LNCAP (cell line): ENCODE measurements at regions not wholly inside any gene's neighbourhood (a gene's known extent, or its start where the extent isn't known, plus 50 kb on each side); places are given as distances from the start of the nearest gene placed in this dataset.

Experiments
- TF ChIP-seq, protein P1 (sequence below): fragments of 450-650 bp; IDR thresholded peaks from 2 replicates; pipeline ENCODE4 v1.5.1; 2017; ENCODE audit warnings: mild to moderate bottlenecking

DNA sequence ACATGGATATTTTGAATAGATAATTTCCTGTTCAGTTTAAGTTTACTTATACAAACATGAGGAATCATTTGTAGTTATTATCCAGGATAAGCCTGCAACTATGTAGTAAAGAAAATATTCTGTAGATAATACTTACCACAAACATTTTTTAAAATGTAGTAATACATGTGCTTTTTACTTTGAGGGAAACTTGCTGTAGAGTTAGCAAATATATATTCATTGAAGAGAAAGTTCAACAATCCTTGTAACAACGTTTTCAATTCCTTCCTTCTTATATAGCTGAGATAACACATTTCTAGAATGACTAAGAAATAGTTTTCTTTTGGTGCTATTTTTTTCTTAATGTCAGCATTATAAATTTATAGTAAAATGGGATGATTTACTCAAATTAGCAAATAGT, 664.6 kb upstream of the ADAMTS5 start:
- TF ChIP-seq, protein P1, sequence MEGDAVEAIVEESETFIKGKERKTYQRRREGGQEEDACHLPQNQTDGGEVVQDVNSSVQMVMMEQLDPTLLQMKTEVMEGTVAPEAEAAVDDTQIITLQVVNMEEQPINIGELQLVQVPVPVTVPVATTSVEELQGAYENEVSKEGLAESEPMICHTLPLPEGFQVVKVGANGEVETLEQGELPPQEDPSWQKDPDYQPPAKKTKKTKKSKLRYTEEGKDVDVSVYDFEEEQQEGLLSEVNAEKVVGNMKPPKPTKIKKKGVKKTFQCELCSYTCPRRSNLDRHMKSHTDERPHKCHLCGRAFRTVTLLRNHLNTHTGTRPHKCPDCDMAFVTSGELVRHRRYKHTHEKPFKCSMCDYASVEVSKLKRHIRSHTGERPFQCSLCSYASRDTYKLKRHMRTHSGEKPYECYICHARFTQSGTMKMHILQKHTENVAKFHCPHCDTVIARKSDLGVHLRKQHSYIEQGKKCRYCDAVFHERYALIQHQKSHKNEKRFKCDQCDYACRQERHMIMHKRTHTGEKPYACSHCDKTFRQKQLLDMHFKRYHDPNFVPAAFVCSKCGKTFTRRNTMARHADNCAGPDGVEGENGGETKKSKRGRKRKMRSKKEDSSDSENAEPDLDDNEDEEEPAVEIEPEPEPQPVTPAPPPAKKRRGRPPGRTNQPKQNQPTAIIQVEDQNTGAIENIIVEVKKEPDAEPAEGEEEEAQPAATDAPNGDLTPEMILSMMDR, result no peak

DNA sequence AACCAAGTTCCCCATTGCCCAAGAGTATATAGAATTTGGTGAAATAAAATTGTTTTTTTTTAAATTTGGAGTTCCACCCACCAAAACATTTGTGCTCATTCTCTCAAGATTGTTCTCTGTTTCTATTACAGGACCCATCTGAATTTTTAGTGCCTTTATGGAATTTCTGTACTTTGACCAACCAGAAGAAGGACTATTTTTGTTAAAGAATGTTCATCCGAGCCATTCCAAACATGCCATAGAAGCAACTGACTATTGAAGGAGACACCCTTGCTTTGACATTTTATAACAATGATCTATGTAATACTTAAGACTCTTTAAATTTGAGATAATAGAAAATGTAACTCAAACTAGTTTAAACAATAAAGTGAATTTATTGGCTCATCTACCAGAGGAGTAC, 655.7 kb upstream of the ADAMTS5 start:
- TF ChIP-seq, protein P1, result no peak

DNA sequence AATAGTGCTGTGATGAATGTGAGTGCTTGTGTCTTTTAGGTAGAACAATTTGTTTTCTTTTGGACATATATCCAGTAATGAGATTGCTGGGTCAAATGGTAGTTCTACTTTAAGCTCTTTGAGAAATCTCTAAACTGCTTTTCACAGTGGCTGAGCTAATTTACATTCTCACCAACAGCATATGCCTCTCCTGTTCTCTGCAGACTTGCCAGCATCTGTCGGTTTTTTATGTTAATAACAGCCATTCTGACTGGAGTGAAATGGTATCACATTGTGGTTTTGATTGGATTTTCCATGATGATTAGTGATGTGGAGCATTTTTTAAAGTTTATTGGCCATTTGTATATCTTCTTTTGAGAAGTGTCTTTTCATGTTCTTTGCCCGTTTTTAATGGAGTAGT, 647.3 kb upstream of the ADAMTS5 start:
- TF ChIP-seq, protein P1, result no peak

DNA sequence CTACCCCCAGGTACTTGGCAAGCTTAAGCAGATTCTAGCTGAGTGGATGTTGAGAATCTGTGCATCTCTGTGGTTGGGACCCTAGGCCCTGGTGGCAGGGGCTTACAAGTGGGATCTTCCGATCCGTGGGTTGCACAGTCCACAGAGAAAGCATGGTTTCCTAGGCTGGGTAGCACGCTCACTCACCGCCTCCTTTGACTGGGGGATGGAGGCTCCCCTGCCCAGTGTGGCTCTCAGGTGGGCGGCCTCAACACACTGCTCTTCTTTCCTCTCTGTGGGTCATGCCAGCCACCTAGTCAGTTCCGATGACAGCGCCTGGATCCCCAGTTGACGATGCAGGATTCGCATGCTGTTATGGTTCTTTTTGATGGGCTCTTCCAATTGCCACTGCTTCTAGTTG, 639.5 kb upstream of the ADAMTS5 start:
- TF ChIP-seq, protein P1, result no peak

DNA sequence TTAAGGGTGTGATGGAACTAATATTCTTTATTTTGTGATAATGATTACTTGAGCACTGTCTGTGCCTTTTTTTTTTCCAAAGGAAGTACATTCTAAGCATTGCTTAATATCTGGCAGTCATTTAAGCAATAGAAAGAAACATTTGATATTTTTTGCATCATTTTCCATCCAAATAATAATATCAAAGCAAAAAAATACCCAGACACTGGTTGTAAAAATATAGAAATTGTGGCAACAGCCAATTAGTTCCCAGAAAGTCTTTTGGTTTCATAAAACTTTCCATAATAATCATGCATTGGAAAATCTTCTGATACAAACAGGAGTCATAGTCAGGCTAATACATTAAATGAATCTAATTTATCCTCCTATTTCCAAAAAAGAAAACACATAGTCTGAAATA, 629.3 kb upstream of the ADAMTS5 start:
- TF ChIP-seq, protein P1, result no peak

DNA sequence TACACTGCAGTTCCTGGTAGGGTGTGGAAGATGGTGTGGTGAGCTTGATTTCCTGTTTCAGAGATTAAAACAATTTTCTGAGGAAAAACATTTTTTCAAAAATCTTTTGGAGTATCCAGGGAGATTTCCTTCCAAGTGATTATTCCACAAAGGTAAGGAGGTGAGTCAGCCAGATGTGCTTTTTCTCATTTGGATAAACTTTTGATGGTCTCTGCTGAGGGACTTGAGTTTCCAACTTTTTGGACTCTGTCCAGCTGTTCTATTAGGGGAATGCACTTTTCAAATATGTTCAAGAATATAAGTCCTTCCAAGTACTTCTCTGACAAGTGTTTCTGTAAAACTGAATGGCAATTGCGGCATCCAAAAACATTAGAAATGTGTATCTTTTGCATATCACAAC, 628.8 kb upstream of the ADAMTS5 start:
- TF ChIP-seq, protein P1, result no peak

DNA sequence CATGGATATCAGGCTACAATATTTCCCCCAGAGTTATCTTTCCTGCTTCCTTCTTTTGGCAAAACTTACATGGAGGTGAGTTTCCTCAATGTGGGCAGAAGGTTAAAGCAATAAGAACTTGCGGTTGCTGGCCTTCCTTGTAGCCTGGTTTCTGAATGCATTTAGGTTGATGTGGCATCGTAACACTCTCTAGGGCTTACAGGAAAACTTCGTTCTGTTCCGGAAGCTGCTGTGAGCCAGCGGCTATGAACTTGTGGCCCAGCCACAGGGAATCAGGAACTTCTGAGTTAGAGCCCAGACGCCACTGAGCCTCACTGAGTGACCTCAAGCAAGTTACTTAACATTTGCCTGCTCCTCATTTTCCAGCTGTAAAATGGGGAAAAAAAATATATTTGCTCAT, 623.4 kb upstream of the ADAMTS5 start:
- TF ChIP-seq, protein P1, result no peak

DNA sequence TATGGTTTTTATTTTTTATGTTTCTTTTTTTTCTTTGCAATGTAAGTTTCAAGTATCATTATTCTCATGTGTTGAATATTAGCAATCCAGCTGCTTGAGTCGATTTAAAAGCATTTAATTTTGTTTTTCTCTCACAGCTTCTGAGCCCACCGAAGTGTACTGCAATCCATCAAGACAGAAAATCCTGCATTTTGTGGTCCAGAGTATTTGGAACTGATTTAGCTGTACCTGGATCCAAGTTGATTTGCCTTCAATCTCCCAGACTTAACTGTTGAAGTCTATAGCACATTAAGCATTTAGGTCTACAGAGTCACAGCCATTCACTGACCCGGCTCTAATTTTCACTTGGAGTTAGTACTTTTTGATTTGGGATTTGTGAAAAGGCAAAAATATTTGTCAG, 622.9 kb upstream of the ADAMTS5 start:
- TF ChIP-seq, protein P1, result no peak
